K562 (cell line): ENCODE measurements at regions not wholly inside any gene's neighbourhood (a gene's known extent, or its start where the extent isn't known, plus 50 kb on each side); places are given as distances from the start of the nearest gene placed in this dataset.

Experiments used
- ATAC-seq: fragments of 200-7000 bp; cut with Tn5 transposase; 3 replicates; pipeline ENCODE4 v1.9.1; 2020; ENCODE audit warnings: moderate library complexity
- BruUV-seq: library from RNA; stranded (reverse); fragments of 400-500 nt; replicated peaks from 2 replicates; lab custom pipeline; 2021; lab: Mats Ljungman, UMichigan
- CTCF ChIA-PET: fragments of 300-600 bp; formaldehyde crosslinking; extraction: SDS; loops from one replicate; lab custom pipeline; 2021; ENCODE audit warnings: low intra/inter-chr PET ratio; lab: Yijun Ruan, JAX
- POLR2A ChIA-PET: fragments of 300-600, 350-650 bp; sonication (Branson Sonifier 250); formaldehyde crosslinking; extraction: SDS; loops from one replicate; lab custom pipeline; 2021; ENCODE audit warnings: antibody characterized with exemption, inconsistent platforms; lab: Yijun Ruan, JAX
- DNase-seq, 4 experiments: peaks; one replicate each; pipeline versions ENCODE4 v3.0.0 to v3.0.0-alpha.2; 2011 to 2018; ENCODE audit warnings: low spot score in 3 of 4, mixed read lengths in 3 of 4; ENCODE audit errors: extremely low read depth in 1 of 4
- FAIRE-seq: peaks from 2 replicates; lab custom pipeline; 2011; peaks lifted over from hg19 to GRCh38; lab: Jason Lieb, UNC
- H2AFZ ChIP-seq: 2 replicates; pipeline ENCODE4 v1.6.0; 2011; ENCODE audit warnings: low read depth, low read length, control low read depth, inconsistent platforms
- H3K27ac ChIP-seq: fragments of 200-600 bp; 3 replicates; pipeline ENCODE4 v1.8.0; 2011; ENCODE audit warnings: low read depth, mild to moderate bottlenecking, control low read depth, inconsistent platforms, low read length, moderate library complexity, mixed read lengths; ENCODE audit errors: extremely low read depth
- H3K27me3 ChIP-seq, 2 experiments: fragments of 300-600 bp in 1 of 2; 2 replicates in 1 of 2; 3 replicates in 1 of 2; pipeline versions ENCODE4 v1.6.0 to v1.8.0; 2011; ENCODE audit warnings: inconsistent platforms in 2 of 2, low read length in 2 of 2, mild to moderate bottlenecking in 1 of 2, mixed read lengths in 1 of 2, moderate library complexity in 1 of 2; ENCODE audit not compliant: control insufficient read depth in 2 of 2, insufficient read depth in 2 of 2
- H3K36me3 ChIP-seq: fragments of 300-600 bp; 3 replicates; pipeline ENCODE4 v1.8.0; 2011; ENCODE audit warnings: mild to moderate bottlenecking, low read length, inconsistent platforms; ENCODE audit not compliant: control insufficient read depth, insufficient read depth
- H3K4me1 ChIP-seq, 2 experiments: fragments of 200-600 bp in 1 of 2; replicated peaks in 1 of 2; 2 replicates in 1 of 2; 3 replicates in 1 of 2; pipeline versions ENCODE4 v1.5.1 to v1.8.0; 2011; ENCODE audit warnings: inconsistent platforms in 2 of 2, low read length in 2 of 2, mild to moderate bottlenecking in 1 of 2, mixed read lengths in 1 of 2, moderate library complexity in 1 of 2; ENCODE audit not compliant: control insufficient read depth in 2 of 2, insufficient read depth in 2 of 2
- H3K4me2 ChIP-seq: 2 replicates; pipeline ENCODE4 v1.6.1; 2011; ENCODE audit warnings: low read length, control low read depth, inconsistent platforms, mixed read lengths; ENCODE audit not compliant: insufficient read depth
- H3K4me3 ChIP-seq: fragments of 200-600 bp; sonication (generic), shearing (Covaris generic); 2 replicates; pipeline ENCODE4 v1.5.1; 2016; ENCODE audit warnings: control low read depth, inconsistent platforms
- H3K79me2 ChIP-seq: fragments of 200-600 bp; 3 replicates; pipeline ENCODE4 v1.8.0; 2011; ENCODE audit warnings: low read length, inconsistent platforms; ENCODE audit not compliant: control insufficient read depth, insufficient read depth
- H3K9ac ChIP-seq, 2 experiments: 2 replicates each; pipeline versions ENCODE4 v1.6.0 to v1.6.1; 2011; ENCODE audit warnings: low read depth in 2 of 2, low read length in 2 of 2, control low read depth in 1 of 2, inconsistent platforms in 1 of 2, mild to moderate bottlenecking in 1 of 2, mixed read lengths in 1 of 2; ENCODE audit not compliant: insufficient read depth in 1 of 2
- H3K9me1 ChIP-seq: one replicate; pipeline ENCODE4 v1.6.0; 2011; ENCODE audit warnings: inconsistent platforms, mild to moderate bottlenecking, low read length, moderate library complexity; ENCODE audit not compliant: control insufficient read depth, insufficient read depth
- H3K9me3 ChIP-seq: replicated peaks from 2 replicates; pipeline ENCODE4 v1.5.1; 2011; ENCODE audit warnings: low read depth, low read length, inconsistent platforms; ENCODE audit not compliant: control insufficient read depth, insufficient read depth
- H4K20me1 ChIP-seq: replicated peaks from 2 replicates; pipeline ENCODE4 v1.6.1; 2011; ENCODE audit warnings: low read length, inconsistent platforms, mixed read lengths; ENCODE audit not compliant: control insufficient read depth, insufficient read depth
- JUN ChIP-seq, 2 experiments: sonication (generic) in 1 of 2; formaldehyde crosslinking in 1 of 2; IDR thresholded peaks; 2 replicates each; pipeline versions ENCODE4 v1.6.1 to v1.8.0; 2012 to 2022; ENCODE audit warnings: borderline replicate concordance in 2 of 2, mild to moderate bottlenecking in 2 of 2, improper control_type of control experiment in 1 of 2, low read depth in 1 of 2, low read length in 1 of 2, missing genetic modification reagents in 1 of 2
- NR1H2 ChIP-seq: sonication (generic); formaldehyde crosslinking; IDR thresholded peaks from 2 replicates; pipeline ENCODE4 v1.4.0; 2020; ENCODE audit warnings: mild to moderate bottlenecking, missing genetic modification reagents
- SMARCE1 ChIP-seq: fragments of 450-650 bp; IDR thresholded peaks from 2 replicates; pipeline ENCODE4 v1.7.1; 2016; ENCODE audit warnings: mild to moderate bottlenecking
- ZBED1 ChIP-seq: IDR thresholded peaks from 2 replicates; pipeline ENCODE4 v1.6.1; 2014
- ZNF778 ChIP-seq: fragments of 450-650 bp; formaldehyde crosslinking; IDR thresholded peaks from 2 replicates; pipeline ENCODE4 v1.4.0; 2020; ENCODE audit warnings: mild to moderate bottlenecking, moderate library complexity
- WGBS: fragments of 100-300 bp; shearing (Covaris generic); methylation state at CpG from one replicate; pipeline ENCODE4 v1.1.6; 2016; ENCODE audit warnings: low coverage, mixed read lengths; ENCODE audit not compliant: insufficient coverage; ENCODE audit errors: missing lambda C conversion rate; 5-methylcytosine and 5-hydroxymethylcytosine counted together
- in situ Hi-C: fragments of 300-500 bp; cut with MboI; formaldehyde crosslinking; loops from 4 replicates; pipeline ENCODE4 v1.15.0; 2018; ENCODE audit warnings: inconsistent platforms, mixed read lengths
- intact Hi-C: fragments of 100-400 bp; cut with micrococcal nuclease; formaldehyde crosslinking; loops from 2 replicates; pipeline ENCODE4 v1.14.2; 2022
- TF ChIP-seq, protein P1 (sequence below): fragments of 150-350 bp; IDR thresholded peaks from 2 replicates; pipeline ENCODE4 v1.6.1; 2014; ENCODE audit warnings: low read depth, mild to moderate bottlenecking, low read length, borderline replicate concordance

DNA sequence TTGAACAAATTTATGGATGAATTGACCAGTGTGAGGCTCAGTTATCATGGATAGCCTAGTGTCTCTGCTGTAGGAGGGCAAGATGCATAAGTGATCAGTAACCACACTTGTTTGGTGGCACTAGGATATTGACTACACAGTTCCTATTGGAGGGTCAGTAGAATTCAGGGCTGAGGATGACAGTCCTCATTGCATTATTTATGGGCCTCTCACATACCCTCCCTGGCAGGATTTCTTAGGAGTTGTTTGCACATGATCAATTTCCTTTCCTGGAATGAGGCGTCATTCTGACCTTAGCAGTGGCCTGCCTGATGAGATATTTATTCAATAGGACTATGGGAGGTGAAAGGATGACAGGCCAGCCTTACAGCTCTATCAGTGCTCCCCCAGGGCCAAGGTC, 125.1 kb upstream of the AGBL1 start:
- no TSS peak for BruUV-seq
- Histone ChIP-seq H3K9ac (no peak overlapping the region), H3K79me2 (no peaks in the 10 kb centered on the region), H3K4me3 (no peak overlapping the region), H3K9me1 (no peaks in the 10 kb centered on the region)
- CTCF ChIA-PET: no interaction called here
- TF ChIP-seq SMARCE1: no peak
- no peak for TF ChIP-seq JUN (IDR thresholded peaks at IDR 0.05; ENCODE audit: borderline replicate concordance, low read depth, low read length)
- TF ChIP-seq JUN (CRISPR knock-in tag; IDR thresholded peaks at IDR 0.05; ENCODE audit: borderline replicate concordance): no peak
- TF ChIP-seq, protein P1, sequence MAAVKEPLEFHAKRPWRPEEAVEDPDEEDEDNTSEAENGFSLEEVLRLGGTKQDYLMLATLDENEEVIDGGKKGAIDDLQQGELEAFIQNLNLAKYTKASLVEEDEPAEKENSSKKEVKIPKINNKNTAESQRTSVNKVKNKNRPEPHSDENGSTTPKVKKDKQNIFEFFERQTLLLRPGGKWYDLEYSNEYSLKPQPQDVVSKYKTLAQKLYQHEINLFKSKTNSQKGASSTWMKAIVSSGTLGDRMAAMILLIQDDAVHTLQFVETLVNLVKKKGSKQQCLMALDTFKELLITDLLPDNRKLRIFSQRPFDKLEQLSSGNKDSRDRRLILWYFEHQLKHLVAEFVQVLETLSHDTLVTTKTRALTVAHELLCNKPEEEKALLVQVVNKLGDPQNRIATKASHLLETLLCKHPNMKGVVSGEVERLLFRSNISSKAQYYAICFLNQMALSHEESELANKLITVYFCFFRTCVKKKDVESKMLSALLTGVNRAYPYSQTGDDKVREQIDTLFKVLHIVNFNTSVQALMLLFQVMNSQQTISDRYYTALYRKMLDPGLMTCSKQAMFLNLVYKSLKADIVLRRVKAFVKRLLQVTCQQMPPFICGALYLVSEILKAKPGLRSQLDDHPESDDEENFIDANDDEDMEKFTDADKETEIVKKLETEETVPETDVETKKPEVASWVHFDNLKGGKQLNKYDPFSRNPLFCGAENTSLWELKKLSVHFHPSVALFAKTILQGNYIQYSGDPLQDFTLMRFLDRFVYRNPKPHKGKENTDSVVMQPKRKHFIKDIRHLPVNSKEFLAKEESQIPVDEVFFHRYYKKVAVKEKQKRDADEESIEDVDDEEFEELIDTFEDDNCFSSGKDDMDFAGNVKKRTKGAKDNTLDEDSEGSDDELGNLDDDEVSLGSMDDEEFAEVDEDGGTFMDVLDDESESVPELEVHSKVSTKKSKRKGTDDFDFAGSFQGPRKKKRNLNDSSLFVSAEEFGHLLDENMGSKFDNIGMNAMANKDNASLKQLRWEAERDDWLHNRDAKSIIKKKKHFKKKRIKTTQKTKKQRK: no peak
- no peak for TF ChIP-seq NR1H2 (CRISPR knock-in tag)
- no peak for TF ChIP-seq ZNF778 (CRISPR knock-in tag)
- TF ChIP-seq ZBED1: no peak
- TF ChIP-seq, all 486 proteins: peak for 0
- Histone ChIP-seq H3K36me3 (no peaks in the 10 kb centered on the region), H3K4me1 (no peaks in the 10 kb centered on the region), H3K27me3 (no peaks in the 10 kb centered on the region), H2AFZ (no peak overlapping the region), H3K4me2 (no peak overlapping the region), H3K9me3 (no peaks in the 10 kb centered on the region; the same call in 1 of the 2 replicates), H3K27ac (no peak overlapping the region), H4K20me1 (no peaks in the 10 kb centered on the region)
- DNase-seq: no peak
- FAIRE-seq: no peak
- intact Hi-C loops: no loop called here
- WGBS: 0% methylated on average over 1 of the region's 1 CpG
- ATAC-seq: no peak
- in situ Hi-C loops: no loop called here
- POLR2A ChIA-PET: no interaction called here
